Caco-2 (cell line): ENCODE measurements at regions not wholly inside any gene's neighbourhood (a gene's known extent, or its start where the extent isn't known, plus 50 kb on each side); places are given as distances from the start of the nearest gene placed in this dataset.

Experiments
- BruUV-seq: library from RNA; stranded (reverse); fragments of 400-500 nt; replicated peaks from 2 replicates; lab custom pipeline; 2021; lab: Mats Ljungman, UMichigan
- CTCF ChIA-PET: fragments of 300-600 bp; sonication (Branson Sonifier 250); formaldehyde crosslinking; loops from one replicate; lab custom pipeline; 2022; ENCODE audit warnings: antibody characterized with exemption; lab: Charles Lee
- POLR2A ChIA-PET: fragments of 300-600 bp; sonication (Branson Sonifier 250); formaldehyde crosslinking; loops from one replicate; lab custom pipeline; 2022; ENCODE audit warnings: antibody characterized with exemption; lab: Charles Lee
- DNase-seq, 2 experiments: peaks; one replicate each; pipeline versions ENCODE4 v3.0.0 to v3.0.0-alpha.2; 2020 to 2022
- H3K27me3 ChIP-seq: replicated peaks from 2 replicates; pipeline ENCODE4 v1.6.0; 2011; ENCODE audit warnings: low read length; ENCODE audit not compliant: control insufficient read depth, insufficient read depth
- H3K36me3 ChIP-seq: 2 replicates; pipeline ENCODE4 v1.5.1; 2011; ENCODE audit warnings: low read length; ENCODE audit not compliant: control insufficient read depth, insufficient read depth
- H3K4me1 ChIP-seq: fragments of 250-450 bp; sonication (Bioruptor Pico); 2 replicates; pipeline ENCODE4 v1.5.1; 2020; ENCODE audit warnings: mild to moderate bottlenecking
- H3K4me3 ChIP-seq: 2 replicates; pipeline ENCODE4 v1.5.1; 2011; ENCODE audit warnings: low read depth, mild to moderate bottlenecking, control low read depth, low read length
- H3K9me3 ChIP-seq: fragments of 250-450 bp; sonication (Bioruptor Pico); 2 replicates; pipeline ENCODE4 v1.5.1; 2020; ENCODE audit warnings: mild to moderate bottlenecking, moderate library complexity
- H3K27ac Mint-ChIP-seq: one replicate; pipeline ENCODE4 v1.8.0; 2022; ENCODE audit warnings: mixed read lengths; ENCODE audit not compliant: unreplicated experiment
- H3K27me3 Mint-ChIP-seq: one replicate; pipeline ENCODE4 v1.8.0; 2022; ENCODE audit warnings: mixed read lengths; ENCODE audit not compliant: insufficient read depth, unreplicated experiment
- H3K36me3 Mint-ChIP-seq: one replicate; pipeline ENCODE4 v1.8.0; 2022; ENCODE audit warnings: mild to moderate bottlenecking, mixed read lengths; ENCODE audit not compliant: insufficient read depth, unreplicated experiment
- H3K4me1 Mint-ChIP-seq: one replicate; pipeline ENCODE4 v1.8.0; 2022; ENCODE audit warnings: low read depth, mixed read lengths; ENCODE audit not compliant: unreplicated experiment
- H3K4me3 Mint-ChIP-seq: one replicate; pipeline ENCODE4 v1.8.0; 2022; ENCODE audit warnings: mild to moderate bottlenecking, moderate library complexity, mixed read lengths; ENCODE audit not compliant: unreplicated experiment
- H3K9me3 Mint-ChIP-seq: one replicate; pipeline ENCODE4 v1.8.0; 2022; ENCODE audit warnings: mixed read lengths; ENCODE audit not compliant: unreplicated experiment
- CTCF ChIP-seq, 2 experiments: fragments of 200-600 bp in 1 of 2; IDR thresholded peaks; 1 replicate in 1 of 2; 2 replicates in 1 of 2; pipeline versions ENCODE4 v1.5.1 to v1.8.0; 2011 to 2022; ENCODE audit warnings: antibody characterized with exemption in 1 of 2, control low read depth in 1 of 2, inconsistent platforms in 1 of 2, low read depth in 1 of 2, low read length in 1 of 2, mild to moderate bottlenecking in 1 of 2, moderate library complexity in 1 of 2; ENCODE audit not compliant: insufficient read depth in 1 of 2, severe bottlenecking in 1 of 2, unreplicated experiment in 1 of 2
- intact Hi-C: fragments of 100-400 bp; cut with micrococcal nuclease; formaldehyde crosslinking; loops from one replicate; pipeline ENCODE4 v1.10.0; 2022; ENCODE audit not compliant: unreplicated experiment

GRCh38 chr12:43111608-43112007, 440.4 kb downstream of the ADAMTS20 start:
- TF ChIP-seq CTCF (IDR thresholded peaks at IDR 0.05; ENCODE audit: insufficient read depth in 1 of 2, low read depth in 1 of 2, low read length in 1 of 2, severe bottlenecking in 1 of 2, unreplicated experiment in 1 of 2) = no peak
- Mint-ChIP-seq H3K27ac (no peak overlapping the region), H3K27me3 (no peaks in the 10 kb centered on the region), H3K4me1 (peaks cover 7% of the 10 kb centered on the region), H3K9me3 (peaks cover 16% of the 10 kb centered on the region), H3K4me3 (peak overlapping the region; percentile 46), H3K36me3 (no peaks in the 10 kb centered on the region)
- DNase-seq = no peak
- Histone ChIP-seq H3K4me3 (no peak overlapping the region), H3K4me1 (peaks cover 13% of the 10 kb centered on the region; the same call in 1 of the 2 replicates), H3K36me3 (no peaks in the 10 kb centered on the region), H3K27me3 (no peaks in the 10 kb centered on the region), H3K9me3 (no peaks in the 10 kb centered on the region)
- intact Hi-C loops = no loop called here
- CTCF ChIA-PET = no interaction called here
- no TSS peak for BruUV-seq
- POLR2A ChIA-PET = no interaction called here

- no peak for DNase-seq
- H3K4me1 ChIP-seq = peaks cover 13% of the 10 kb centered on the region; the same call in 1 of the 2 replicates
- Mint-ChIP-seq H3K4me3 (no peak overlapping the region), H3K27ac (no peak overlapping the region), H3K9me3 (peaks cover 16% of the 10 kb centered on the region), H3K27me3 (no peaks in the 10 kb centered on the region), H3K36me3 (no peaks in the 10 kb centered on the region), H3K4me1 (peaks cover 7% of the 10 kb centered on the region)
- intact Hi-C loops = no loop called here
- no peak overlapping the region for H3K4me3 ChIP-seq
- TF ChIP-seq CTCF (IDR thresholded peaks at IDR 0.05; ENCODE audit: insufficient read depth in 1 of 2, low read depth in 1 of 2, low read length in 1 of 2, severe bottlenecking in 1 of 2, unreplicated experiment in 1 of 2) = no peak
- ChIA-PET POLR2A (no interaction called here), CTCF (no interaction called here)
- H3K27me3 ChIP-seq = no peaks in the 10 kb centered on the region
- H3K36me3 ChIP-seq = no peaks in the 10 kb centered on the region
- H3K9me3 ChIP-seq = no peaks in the 10 kb centered on the region
- no TSS peak for BruUV-seq
These were observed 442.2 kb downstream of the ADAMTS20 start for GRCh38 chr12:43109631-43110345.

- H3K4me3 ChIP-seq = no peak overlapping the region
- POLR2A ChIA-PET = no interaction called here
- TF ChIP-seq CTCF (IDR thresholded peaks at IDR 0.05; ENCODE audit: insufficient read depth in 1 of 2, low read depth in 1 of 2, low read length in 1 of 2, severe bottlenecking in 1 of 2, unreplicated experiment in 1 of 2) = no peak
- H3K9me3 ChIP-seq = no peaks in the 10 kb centered on the region
- CTCF ChIA-PET = interaction anchor here (0.7 kb wide), 1 partner anchor 11 kb away, joined by 3 read pairs; no protein-coding TSS in a partner anchor
- no peaks in the 10 kb centered on the region for H3K27me3 ChIP-seq
- H3K4me1 Mint-ChIP-seq = peaks cover 7% of the 10 kb centered on the region
- H3K36me3 Mint-ChIP-seq = no peaks in the 10 kb centered on the region
- no TSS peak for BruUV-seq
- H3K36me3 ChIP-seq = no peaks in the 10 kb centered on the region
- H3K27me3 Mint-ChIP-seq = no peaks in the 10 kb centered on the region
- no peak for DNase-seq
- intact Hi-C loops = no loop called here
- no peak overlapping the region for H3K27ac Mint-ChIP-seq
- H3K4me1 ChIP-seq = peaks cover 13% of the 10 kb centered on the region; the same call in 1 of the 2 replicates
- H3K4me3 Mint-ChIP-seq = no peak overlapping the region
- H3K9me3 Mint-ChIP-seq = peaks cover 16% of the 10 kb centered on the region
These were observed 443.3 kb downstream of the ADAMTS20 start for GRCh38 chr12:43108656-43109055.
